Activated CD4-positive, alpha-beta T cell treated with anti-CD3 and anti-CD28 coated beads, Interleukin-2, amount 10 ng/mL, durations not matched to agents 7 days and 5 days (primary cell): ENCODE measurements at regions not wholly inside any gene's neighbourhood (a gene's known extent, or its start where the extent isn't known, plus 50 kb on each side); places are given as distances from the start of the nearest gene placed in this dataset.
"Not testable (repeated sequence)": the region's sequence is repeated elsewhere in the genome, so short reads cannot be mapped to it uniquely, and the experiment has no call there.

Source experiments
- CTCF ChIA-PET: fragments of 350-600 bp; sonication (Branson Sonifier 250); formaldehyde crosslinking; loops from one replicate; lab custom pipeline; 2021; ENCODE audit warnings: antibody characterized with exemption; lab: Charles Lee
- POLR2A ChIA-PET: fragments of 350-600 bp; sonication (Branson Sonifier 250); formaldehyde crosslinking; loops from one replicate; lab custom pipeline; 2021; ENCODE audit warnings: antibody characterized with exemption; lab: Charles Lee
- DNase-seq: peaks from one replicate; pipeline ENCODE4 v3.0.0-alpha.2; 2020
- H3K27ac Mint-ChIP-seq: one replicate; pipeline ENCODE4 v1.8.0; 2021; ENCODE audit warnings: mild to moderate bottlenecking, moderate library complexity, mixed read lengths
- H3K27me3 Mint-ChIP-seq: one replicate; pipeline ENCODE4 v1.8.0; 2021; ENCODE audit warnings: mixed read lengths
- H3K36me3 Mint-ChIP-seq: one replicate; pipeline ENCODE4 v1.8.0; 2021; ENCODE audit warnings: low read depth, mixed read lengths
- H3K4me1 Mint-ChIP-seq: one replicate; pipeline ENCODE4 v1.8.0; 2021; ENCODE audit warnings: mixed read lengths
- H3K4me3 Mint-ChIP-seq: one replicate; pipeline ENCODE4 v1.8.0; 2021; ENCODE audit warnings: mild to moderate bottlenecking, moderate library complexity, mixed read lengths
- H3K9me3 Mint-ChIP-seq: one replicate; pipeline ENCODE4 v1.8.0; 2021; ENCODE audit warnings: mixed read lengths

GRCh38 chr6:77025736-77026223, 437.5 kb downstream of the HTR1B start:
- CTCF ChIA-PET = no interaction called here
- Mint-ChIP-seq H3K4me3 (no peak overlapping the region), H3K36me3 (no peaks in the 10 kb centered on the region), H3K4me1 (no peaks in the 10 kb centered on the region), H3K27ac (no peak overlapping the region), H3K9me3 (peaks cover 3% of the 10 kb centered on the region), H3K27me3 (no peaks in the 10 kb centered on the region)
- DNase-seq = no peak
- POLR2A ChIA-PET = no interaction called here

- H3K9me3 Mint-ChIP-seq = no peaks in the 10 kb centered on the region
These were observed 441.5 kb downstream of the HTR1B start for GRCh38 chr6:77021778-77022177.

GRCh38 chr6:77021232-77021631, 442.1 kb downstream of the HTR1B start:
- CTCF ChIA-PET = no interaction called here
- H3K27me3 Mint-ChIP-seq = no peaks in the 10 kb centered on the region
- no peak overlapping the region for H3K27ac Mint-ChIP-seq
- no peak overlapping the region for H3K4me3 Mint-ChIP-seq
- no peaks in the 10 kb centered on the region for H3K36me3 Mint-ChIP-seq
- H3K4me1 Mint-ChIP-seq = no peaks in the 10 kb centered on the region
- POLR2A ChIA-PET = no interaction called here
- no peak for DNase-seq
- H3K9me3 Mint-ChIP-seq = no peaks in the 10 kb centered on the region

More at GRCh38 chr6:77021778-77022177, 441.5 kb downstream of the HTR1B start:
- ChIA-PET CTCF (no interaction called here), POLR2A (no interaction called here)
- Mint-ChIP-seq H3K27ac (no peak overlapping the region), H3K27me3 (no peaks in the 10 kb centered on the region), H3K36me3 (no peaks in the 10 kb centered on the region), H3K4me3 (no peak overlapping the region), H3K4me1 (no peaks in the 10 kb centered on the region)
- no peak for DNase-seq

- POLR2A ChIA-PET = no interaction called here
- H3K27me3 Mint-ChIP-seq = no peaks in the 10 kb centered on the region
- H3K27ac Mint-ChIP-seq = no peak overlapping the region
These were observed 444.2 kb downstream of the HTR1B start for GRCh38 chr6:77019081-77019480.

GRCh38 chr6:77017537-77017936, 445.8 kb downstream of the HTR1B start:
- ChIA-PET POLR2A (no interaction called here), CTCF (no interaction called here)
- no peak overlapping the region for H3K27ac Mint-ChIP-seq
- no peaks in the 10 kb centered on the region for H3K36me3 Mint-ChIP-seq
- peaks cover 8% of the 10 kb centered on the region for H3K9me3 Mint-ChIP-seq
- no peak overlapping the region for H3K4me3 Mint-ChIP-seq
- H3K4me1 Mint-ChIP-seq = no peaks in the 10 kb centered on the region
- H3K27me3 Mint-ChIP-seq = no peaks in the 10 kb centered on the region
- DNase-seq = no peak

More at GRCh38 chr6:77019081-77019480, 444.2 kb downstream of the HTR1B start:
- peaks cover 4% of the 10 kb centered on the region for H3K9me3 Mint-ChIP-seq
- H3K36me3 Mint-ChIP-seq = no peaks in the 10 kb centered on the region
- CTCF ChIA-PET = no interaction called here
- DNase-seq = no peak
- no peak overlapping the region for H3K4me3 Mint-ChIP-seq
- H3K4me1 Mint-ChIP-seq = no peaks in the 10 kb centered on the region

- POLR2A ChIA-PET = no interaction called here
- Mint-ChIP-seq H3K4me1 (no peaks in the 10 kb centered on the region), H3K4me3 (no peak overlapping the region), H3K9me3 (peaks cover 9% of the 10 kb centered on the region), H3K27me3 (no peaks in the 10 kb centered on the region), H3K36me3 (no peaks in the 10 kb centered on the region), H3K27ac (no peak overlapping the region)
- DNase-seq = no peak
- CTCF ChIA-PET = interaction anchor here (0.7 kb wide), 1 partner anchor 45 kb away, joined by 3 read pairs; no protein-coding TSS in a partner anchor
These were observed 447.9 kb downstream of the HTR1B start for GRCh38 chr6:77015350-77015749.

- peaks cover 15% of the 10 kb centered on the region for H3K9me3 Mint-ChIP-seq
- no peak for DNase-seq
These were observed 451.3 kb downstream of the HTR1B start for GRCh38 chr6:77011929-77012545.

GRCh38 chr6:77010931-77011542, 452.3 kb downstream of the HTR1B start:
- POLR2A ChIA-PET = no interaction called here
- Mint-ChIP-seq H3K27me3 (no peaks in the 10 kb centered on the region), H3K36me3 (no peaks in the 10 kb centered on the region), H3K4me1 (no peaks in the 10 kb centered on the region), H3K9me3 (peaks cover 14% of the 10 kb centered on the region), H3K4me3 (no peak overlapping the region), H3K27ac (no peak overlapping the region)
- CTCF ChIA-PET = no interaction called here
- DNase-seq = no peak

More at GRCh38 chr6:77011929-77012545, 451.3 kb downstream of the HTR1B start:
- no peak overlapping the region for H3K27ac Mint-ChIP-seq
- CTCF ChIA-PET = no interaction called here
- H3K27me3 Mint-ChIP-seq = no peaks in the 10 kb centered on the region
- H3K36me3 Mint-ChIP-seq = no peaks in the 10 kb centered on the region
- POLR2A ChIA-PET = no interaction called here
- H3K4me3 Mint-ChIP-seq = no peak overlapping the region
- no peaks in the 10 kb centered on the region for H3K4me1 Mint-ChIP-seq

- Mint-ChIP-seq H3K27ac (no peak overlapping the region), H3K9me3 (peaks cover 23% of the 10 kb centered on the region), H3K27me3 (no peaks in the 10 kb centered on the region), H3K4me3 (no peak overlapping the region), H3K4me1 (no peaks in the 10 kb centered on the region), H3K36me3 (no peaks in the 10 kb centered on the region)
- ChIA-PET POLR2A (no interaction called here), CTCF (no interaction called here)
- DNase-seq = no peak
These were observed 470.7 kb downstream of the HTR1B start for GRCh38 chr6:76992553-76992952.

GRCh38 chr6:76984572-76984971, 478.7 kb downstream of the HTR1B start:
- ChIA-PET POLR2A (no interaction called here), CTCF (no interaction called here)
- Mint-ChIP-seq H3K4me3 (no peak overlapping the region), H3K27ac (no peak overlapping the region), H3K9me3 (peaks cover 5% of the 10 kb centered on the region), H3K27me3 (no peaks in the 10 kb centered on the region), H3K36me3 (no peaks in the 10 kb centered on the region), H3K4me1 (no peaks in the 10 kb centered on the region)
- DNase-seq = no peak

- no peak overlapping the region for H3K4me3 Mint-ChIP-seq
- H3K9me3 Mint-ChIP-seq = peaks cover 1% of the 10 kb centered on the region
- no peak for DNase-seq
- no peaks in the 10 kb centered on the region for H3K27me3 Mint-ChIP-seq
- no peaks in the 10 kb centered on the region for H3K36me3 Mint-ChIP-seq
- H3K27ac Mint-ChIP-seq = no peak overlapping the region
- ChIA-PET POLR2A (no interaction called here), CTCF (no interaction called here)
- no peaks in the 10 kb centered on the region for H3K4me1 Mint-ChIP-seq
These were observed 480.7 kb downstream of the HTR1B start for GRCh38 chr6:76982476-76983199.

GRCh38 chr6:76972474-76972873, 490.8 kb downstream of the HTR1B start:
- Mint-ChIP-seq H3K4me1 (no peaks in the 10 kb centered on the region), H3K27me3 (no peaks in the 10 kb centered on the region), H3K4me3 (no peak overlapping the region), H3K27ac (no peak overlapping the region), H3K9me3 (peaks cover 4% of the 10 kb centered on the region), H3K36me3 (no peaks in the 10 kb centered on the region)
- CTCF ChIA-PET = no interaction called here
- no peak for DNase-seq
- POLR2A ChIA-PET = no interaction called here

GRCh38 chr6:76959177-76959576, 504.1 kb downstream of the HTR1B start:
- DNase-seq, POLR2A ChIA-PET, H3K27me3 Mint-ChIP-seq, H3K27ac Mint-ChIP-seq, CTCF ChIA-PET, H3K36me3 Mint-ChIP-seq, H3K4me1 Mint-ChIP-seq, H3K4me3 Mint-ChIP-seq: not testable (repeated sequence)
- H3K9me3 Mint-ChIP-seq = peaks cover 21% of the 10 kb centered on the region
